Large intestine (tissue), 3 donors: ENCODE measurements at regions not wholly inside any gene's neighbourhood (a gene's known extent, or its start where the extent isn't known, plus 50 kb on each side); places are given as distances from the start of the nearest gene placed in this dataset.
"Not testable (repeated sequence)": the region's sequence is repeated elsewhere in the genome, so short reads cannot be mapped to it uniquely, and the experiment has no call there.

Source experiments
- DNase-seq, 2 donors: peaks; one replicate each; pipeline versions ENCODE4 v3.0.0 to v3.0.0-alpha.2; 2013
- H3K27ac ChIP-seq: one replicate; pipeline ENCODE4 v1.5.1; 2013; ENCODE audit warnings: low read length
- H3K27me3 ChIP-seq: 2 replicates; pipeline ENCODE4 v1.6.1; 2013; ENCODE audit warnings: low read length; ENCODE audit not compliant: control insufficient read depth, insufficient read depth
- H3K36me3 ChIP-seq: 2 replicates; pipeline ENCODE4 v1.6.1; 2013; ENCODE audit warnings: low read length; ENCODE audit not compliant: control insufficient read depth, insufficient read depth
- H3K4me1 ChIP-seq: one replicate; pipeline ENCODE4 v1.6.1; 2013; ENCODE audit warnings: low read length; ENCODE audit not compliant: control insufficient read depth, insufficient read depth
- H3K4me3 ChIP-seq: one replicate; pipeline ENCODE4 v1.5.1; 2013; ENCODE audit warnings: low read length
- H3K9me3 ChIP-seq: one replicate; pipeline ENCODE4 v1.6.1; 2013; ENCODE audit warnings: mild to moderate bottlenecking, low read depth, low read length, moderate library complexity; ENCODE audit not compliant: control insufficient read depth
- WGBS: methylation state at CpG from one replicate; pipeline ENCODE4 v1.1.5; 2013; ENCODE audit warnings: low lambda C conversion rate; ENCODE audit not compliant: insufficient coverage; 5-methylcytosine and 5-hydroxymethylcytosine counted together

DNA sequence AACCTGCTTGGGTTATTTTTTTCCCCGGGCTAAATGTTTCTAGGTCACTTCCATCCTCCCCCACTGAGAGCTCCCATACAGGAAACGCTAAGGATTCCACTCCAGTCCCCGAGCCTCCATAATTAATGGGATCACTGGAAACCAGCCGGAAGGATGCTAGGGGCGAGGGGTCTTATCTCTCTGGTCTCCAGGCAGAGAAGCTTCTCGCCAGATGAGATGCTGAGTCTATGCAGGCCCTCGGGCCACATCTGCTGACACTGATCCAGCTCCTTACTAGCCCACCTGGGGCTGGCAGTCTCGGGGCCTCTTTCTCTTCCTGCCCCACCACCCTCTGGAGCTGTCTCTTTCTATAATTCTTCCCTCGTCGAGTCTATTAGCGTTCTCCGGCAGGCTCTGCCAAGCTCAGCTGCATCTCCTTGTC lies 125.9 kb upstream of the SYT13 start:
- Histone ChIP-seq H3K27ac (no peak overlapping the region), H3K9me3 (no peaks in the 10 kb centered on the region), H3K4me3 (no peak overlapping the region), H3K36me3 (no peaks in the 10 kb centered on the region), H3K27me3 (peaks cover 48% of the 10 kb centered on the region), H3K4me1 (no peaks in the 10 kb centered on the region)
- WGBS, result 0% methylated on average over 1 of the region's 12 CpGs
- DNase-seq, result no peak

DNA sequence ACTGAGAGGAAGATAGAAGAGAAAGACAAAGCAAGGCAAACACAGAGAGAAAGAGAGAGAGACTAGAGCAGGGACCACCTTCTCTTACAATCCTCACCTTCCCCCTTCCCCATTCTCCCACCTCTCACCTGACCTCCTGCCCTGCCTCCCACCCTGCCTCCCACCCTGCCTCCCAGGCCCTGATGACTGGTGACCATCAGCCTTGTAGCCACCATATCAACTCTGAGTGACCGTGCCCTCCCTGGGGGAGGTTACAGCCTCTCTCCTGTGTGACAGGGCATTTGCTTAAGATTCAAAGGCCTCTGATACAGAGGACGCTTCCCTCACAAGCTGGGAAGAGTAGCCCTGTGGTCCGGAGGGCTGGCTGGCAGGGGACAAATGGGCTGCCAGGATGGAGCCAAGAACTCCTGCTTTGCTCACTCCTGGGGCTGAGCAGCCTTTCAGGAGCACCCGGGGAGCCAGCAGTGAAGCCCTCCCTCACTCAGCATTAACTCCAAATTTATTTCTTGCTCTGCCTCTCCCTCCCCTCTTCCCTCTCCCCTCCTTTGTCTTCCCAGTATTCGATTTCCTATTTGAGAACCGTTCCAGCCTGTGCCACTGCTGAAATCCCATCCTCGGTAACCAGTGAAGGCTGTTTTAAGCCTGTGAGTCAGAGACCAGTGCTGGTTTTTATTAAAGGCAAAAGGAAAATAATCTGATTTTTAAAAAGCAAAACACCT lies 125.2 kb upstream of the SYT13 start:
- 30% methylated on average over 2 of the region's 7 CpGs for WGBS
- H3K27me3 ChIP-seq, result peaks cover 48% of the 10 kb centered on the region

DNA sequence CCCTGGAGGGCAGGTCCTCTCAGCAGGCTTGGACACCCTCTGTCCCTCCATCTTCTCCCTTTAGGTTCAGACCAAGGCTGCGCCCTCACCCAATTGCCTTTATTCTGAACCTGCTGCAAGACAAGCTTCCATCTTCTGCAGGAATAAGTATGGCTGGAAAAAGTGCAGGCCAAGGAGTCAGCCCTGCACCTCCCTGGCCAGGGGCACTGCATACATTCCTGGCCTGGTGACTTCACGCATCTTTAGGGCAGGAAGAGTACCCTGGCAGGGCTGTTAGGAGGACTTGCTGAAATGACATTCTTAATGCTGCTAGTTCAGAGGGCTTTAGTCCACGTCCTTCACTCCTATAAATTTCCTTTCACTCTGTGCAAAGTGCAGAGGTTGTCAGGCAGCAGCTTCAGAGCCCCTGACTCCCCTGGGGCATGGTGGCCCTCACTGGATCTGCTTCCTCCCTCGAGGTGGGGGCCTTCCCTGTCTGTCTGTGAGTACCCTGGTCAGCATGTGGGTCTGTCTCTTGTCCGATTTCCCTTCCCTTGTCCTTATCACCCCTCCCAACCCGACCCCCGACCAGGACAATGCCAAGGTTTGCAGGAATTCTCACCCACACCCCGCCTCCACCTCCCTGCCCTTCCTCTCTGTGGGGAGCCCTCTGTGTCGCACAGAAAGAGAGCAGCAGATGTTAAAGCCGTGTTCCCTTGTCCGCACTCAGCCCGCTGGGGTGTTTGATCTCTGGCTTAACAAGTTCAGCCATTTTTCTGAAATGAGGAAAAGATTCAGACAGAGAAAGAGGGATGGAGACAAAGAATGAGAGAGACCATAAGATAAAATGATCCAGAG lies 124.5 kb upstream of the SYT13 start:
- no peak overlapping the region for H3K27ac ChIP-seq
- no peaks in the 10 kb centered on the region for H3K36me3 ChIP-seq
- H3K4me3 ChIP-seq, result no peak overlapping the region
- peaks cover 48% of the 10 kb centered on the region for H3K27me3 ChIP-seq
- WGBS, result no CpG with 5 or more reads among the region's 12 CpGs
- H3K9me3 ChIP-seq, result no peaks in the 10 kb centered on the region
- no peaks in the 10 kb centered on the region for H3K4me1 ChIP-seq
- no peak for DNase-seq

More for the DNA sequence above, 125.2 kb upstream of the SYT13 start:
- H3K36me3 ChIP-seq, result no peaks in the 10 kb centered on the region
- no peak for DNase-seq
- no peak overlapping the region for H3K27ac ChIP-seq
- H3K4me1 ChIP-seq, result no peaks in the 10 kb centered on the region
- no peaks in the 10 kb centered on the region for H3K9me3 ChIP-seq
- no peak overlapping the region for H3K4me3 ChIP-seq

DNA sequence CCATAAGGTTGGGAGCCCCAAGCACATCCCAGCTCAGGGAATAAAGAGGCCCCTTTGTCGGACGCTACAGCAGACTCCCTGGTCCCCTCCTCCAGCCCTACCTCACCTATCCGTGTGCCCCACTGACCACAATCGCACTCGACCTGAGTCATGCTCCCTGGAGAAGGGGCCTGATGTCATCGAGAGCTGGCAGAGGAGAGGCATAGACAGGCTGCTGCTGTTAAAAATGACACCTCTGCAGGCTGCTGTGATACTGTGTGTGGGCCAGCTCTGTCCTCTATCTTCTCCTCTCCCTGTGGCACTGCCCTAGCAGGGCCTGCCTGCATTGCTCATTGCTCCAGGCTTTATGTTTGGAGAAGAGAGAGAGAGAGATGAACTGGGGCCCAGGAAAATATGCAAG lies 123.4 kb upstream of the SYT13 start:
- Histone ChIP-seq H3K4me1 (no peaks in the 10 kb centered on the region), H3K36me3 (no peaks in the 10 kb centered on the region), H3K9me3 (no peaks in the 10 kb centered on the region), H3K27ac (no peak overlapping the region), H3K4me3 (no peak overlapping the region), H3K27me3 (peaks cover 50% of the 10 kb centered on the region)
- no CpG with 5 or more reads among the region's 6 CpGs for WGBS
- DNase-seq, result no peak

DNA sequence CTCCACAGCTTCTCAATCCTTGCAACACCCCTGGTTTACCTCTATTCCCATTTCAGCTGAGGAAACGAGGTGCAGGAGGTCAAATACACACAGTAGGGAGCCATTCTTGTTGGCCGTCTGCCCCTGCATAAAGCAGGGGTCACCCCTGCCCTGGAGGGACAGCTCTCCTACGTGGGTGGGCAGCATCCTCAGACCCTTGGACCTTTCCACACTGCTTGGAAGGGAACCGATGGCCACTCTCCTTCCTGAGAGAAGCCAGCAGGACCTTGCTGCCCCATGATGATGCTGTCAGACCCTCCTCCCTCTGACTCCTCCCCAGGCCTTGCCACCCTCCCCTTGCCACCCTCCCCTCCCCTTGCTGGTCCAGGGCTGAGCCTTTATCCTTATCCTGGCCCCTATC lies 121.1 kb upstream of the SYT13 start:
- no CpG with 5 or more reads among the region's 4 CpGs for WGBS
- no peak for DNase-seq
- Histone ChIP-seq H3K36me3 (no peaks in the 10 kb centered on the region), H3K4me1 (no peaks in the 10 kb centered on the region), H3K4me3 (no peak overlapping the region), H3K27me3 (peaks cover 41% of the 10 kb centered on the region), H3K27ac (no peak overlapping the region), H3K9me3 (no peaks in the 10 kb centered on the region)

DNA sequence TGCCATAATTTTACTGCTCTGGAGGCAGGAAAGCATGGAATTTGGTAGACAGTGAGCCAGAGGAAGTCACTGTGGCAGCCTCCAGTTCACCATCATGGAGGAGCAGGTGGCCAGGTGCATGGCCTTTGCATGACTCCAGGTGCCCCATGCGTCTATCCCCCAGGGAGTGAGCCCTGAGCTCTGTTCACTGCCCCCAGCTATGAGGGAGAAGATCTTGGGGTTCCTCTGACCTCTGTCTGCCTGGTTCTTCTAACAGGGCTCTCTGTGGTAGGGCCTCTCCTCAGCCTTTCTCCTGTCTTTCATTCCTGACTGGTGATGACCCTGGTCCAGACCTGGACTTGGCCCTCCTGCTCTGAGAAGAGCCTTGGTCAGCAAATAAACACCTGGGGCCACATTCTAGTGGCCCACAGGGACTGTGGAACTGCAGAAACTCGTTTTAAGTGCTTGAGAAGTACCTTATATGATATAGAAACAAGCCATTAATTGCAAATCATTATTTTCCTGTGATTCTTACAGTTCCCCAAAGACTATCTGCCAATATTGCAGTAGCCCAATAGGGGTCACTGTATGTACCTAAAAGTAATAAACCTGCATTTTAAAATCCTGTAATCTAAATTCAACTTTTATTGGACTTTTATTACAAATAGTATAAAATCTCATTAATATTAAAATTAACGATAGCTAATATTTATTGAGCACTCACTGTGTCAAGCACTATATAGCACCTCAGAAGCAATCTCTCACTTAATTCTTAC lies 120.0 kb upstream of the SYT13 start:
- peak in 1 of 2 donors; percentile 22 for DNase-seq
- H3K27me3 ChIP-seq, result peaks cover 35% of the 10 kb centered on the region
- H3K27ac ChIP-seq, result no peak overlapping the region
- H3K4me1 ChIP-seq, result no peaks in the 10 kb centered on the region
- 100% methylated on average over 1 of the region's 3 CpGs for WGBS
- H3K36me3 ChIP-seq, result no peaks in the 10 kb centered on the region
- no peak overlapping the region for H3K4me3 ChIP-seq
- H3K9me3 ChIP-seq, result no peaks in the 10 kb centered on the region

DNA sequence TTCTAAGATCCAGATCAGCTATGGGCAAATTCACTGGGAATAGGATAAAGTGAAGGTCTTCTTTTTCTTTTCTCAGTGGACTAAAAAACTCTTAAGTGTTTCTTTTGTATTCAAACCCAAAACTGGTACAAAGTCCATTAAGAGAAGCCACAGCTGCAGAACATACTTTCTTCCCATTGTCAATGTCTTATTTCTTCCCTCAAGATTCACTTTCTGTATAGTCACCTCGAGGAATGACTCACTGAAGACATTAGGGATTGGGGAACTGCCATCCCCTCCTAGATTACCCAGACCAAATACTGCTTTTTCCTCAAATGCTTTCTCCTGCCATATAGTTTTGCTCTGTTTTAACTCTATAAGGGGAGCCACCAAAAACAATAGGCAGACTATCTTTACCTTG lies 117.4 kb upstream of the SYT13 start:
- not testable (repeated sequence) for H3K9me3 ChIP-seq, H3K4me1 ChIP-seq, H3K36me3 ChIP-seq, H3K27ac ChIP-seq, DNase-seq, H3K4me3 ChIP-seq
- no CpG with 5 or more reads among the region's 1 CpG for WGBS
- H3K27me3 ChIP-seq, result peaks cover 17% of the 10 kb centered on the region

DNA sequence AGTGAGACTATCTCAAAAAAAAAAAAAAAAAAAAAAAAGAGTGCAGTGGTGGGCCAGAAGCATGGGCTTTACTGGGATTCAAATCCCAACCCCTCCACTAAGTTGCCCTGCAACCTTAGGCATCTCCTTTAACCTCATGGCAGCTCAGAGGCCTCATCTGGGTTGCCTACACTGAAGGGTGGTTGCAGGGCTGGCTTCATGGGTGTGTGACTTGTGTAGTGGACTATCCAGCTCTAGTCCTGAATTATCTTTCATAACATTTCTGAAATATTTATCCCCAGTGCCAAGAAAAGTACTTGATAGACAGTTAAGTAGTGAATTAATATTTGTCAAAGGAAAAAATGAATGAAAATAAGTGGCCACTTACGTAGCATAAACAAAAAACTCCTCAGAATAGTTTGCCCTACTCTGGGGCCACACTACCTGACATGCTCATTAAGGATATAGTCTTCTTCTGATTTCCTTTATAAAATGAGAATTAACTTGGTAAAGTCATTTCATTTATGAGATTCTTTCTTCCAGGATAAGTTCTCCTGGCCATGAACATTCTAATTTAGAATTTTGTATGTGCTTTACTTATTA lies 116.0 kb upstream of the SYT13 start:
- DNase-seq, result no peak
- no CpG with 5 or more reads among the region's 1 CpG for WGBS
- Histone ChIP-seq H3K27ac (no peak overlapping the region), H3K27me3 (peaks cover 9% of the 10 kb centered on the region), H3K9me3 (no peaks in the 10 kb centered on the region), H3K36me3 (no peaks in the 10 kb centered on the region), H3K4me1 (no peaks in the 10 kb centered on the region), H3K4me3 (no peak overlapping the region)

DNA sequence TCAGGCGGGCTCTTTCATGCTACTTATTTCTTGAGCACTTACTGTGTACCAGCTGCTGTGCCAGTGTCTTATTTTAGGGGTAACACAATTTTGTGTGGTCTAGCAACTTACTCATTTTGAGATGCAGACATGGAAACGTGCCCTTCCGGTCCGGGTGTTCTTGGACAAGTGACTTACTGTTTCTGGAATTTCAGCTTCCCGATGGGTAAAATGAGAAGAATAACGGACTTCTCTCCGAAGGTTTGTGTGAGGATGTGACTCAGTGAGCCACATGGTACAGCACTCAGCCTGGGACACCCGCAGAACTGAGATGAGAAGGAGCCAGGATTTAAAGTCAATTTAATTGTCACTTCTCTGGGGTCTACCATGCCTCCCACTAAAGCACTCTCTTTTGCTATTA lies 114.5 kb upstream of the SYT13 start:
- H3K4me3 ChIP-seq, result no peak overlapping the region
- no peaks in the 10 kb centered on the region for H3K36me3 ChIP-seq
- H3K4me1 ChIP-seq, result no peaks in the 10 kb centered on the region
- no peaks in the 10 kb centered on the region for H3K9me3 ChIP-seq
- no CpG with 5 or more reads among the region's 8 CpGs for WGBS
- H3K27ac ChIP-seq, result no peak overlapping the region
- peaks cover 13% of the 10 kb centered on the region for H3K27me3 ChIP-seq
- no peak for DNase-seq

DNA sequence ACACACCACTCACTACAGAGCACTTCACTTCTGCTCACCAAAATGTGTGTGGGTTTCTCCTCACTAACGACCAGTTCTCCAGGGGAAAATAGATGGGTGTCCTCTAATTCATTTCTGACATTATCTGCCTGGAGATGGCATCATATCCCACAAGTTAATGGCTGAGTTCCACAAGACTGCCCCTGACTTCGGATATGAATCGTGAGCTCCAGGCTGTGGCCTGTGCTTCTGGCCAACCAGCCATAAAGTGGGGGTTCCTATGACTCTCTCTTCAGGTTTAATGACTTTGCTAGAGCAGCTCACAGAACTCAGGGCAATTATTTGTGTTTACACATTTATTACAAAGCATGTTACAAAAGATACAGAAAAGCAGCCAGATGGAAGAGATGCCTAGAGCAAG lies 113.0 kb upstream of the SYT13 start:
- Histone ChIP-seq H3K27me3 (peaks cover 12% of the 10 kb centered on the region), H3K9me3 (no peaks in the 10 kb centered on the region), H3K36me3 (no peaks in the 10 kb centered on the region), H3K27ac (no peak overlapping the region), H3K4me1 (no peaks in the 10 kb centered on the region), H3K4me3 (no peak overlapping the region)
- no peak for DNase-seq
- no CpG with 5 or more reads among the region's 3 CpGs for WGBS
